Neural cell (in vitro differentiated cells): ENCODE measurements at regions not wholly inside any gene's neighbourhood (a gene's known extent, or its start where the extent isn't known, plus 50 kb on each side); places are given as distances from the start of the nearest gene placed in this dataset.
"Not testable (repeated sequence)": the region's sequence is repeated elsewhere in the genome, so short reads cannot be mapped to it uniquely, and the experiment has no call there.

Experiments used
- EZH2 ChIP-seq: fragments of 200-600, 300-800 bp; shearing (Covaris generic), sonication (generic); IDR thresholded peaks from 2 replicates; pipeline ENCODE4 v1.6.1; 2014; ENCODE audit warnings: antibody characterized with exemption, low read length, borderline replicate concordance, mild to moderate bottlenecking; ENCODE audit not compliant: insufficient read depth, poor library complexity, severe bottlenecking
- TF ChIP-seq, protein P1 (sequence below): fragments of 450-650 bp; IDR thresholded peaks from 2 replicates; pipeline ENCODE4 v1.5.1; 2014; ENCODE audit warnings: antibody characterized with exemption, mild to moderate bottlenecking, moderate library complexity; ENCODE audit not compliant: poor library complexity, severe bottlenecking

DNA sequence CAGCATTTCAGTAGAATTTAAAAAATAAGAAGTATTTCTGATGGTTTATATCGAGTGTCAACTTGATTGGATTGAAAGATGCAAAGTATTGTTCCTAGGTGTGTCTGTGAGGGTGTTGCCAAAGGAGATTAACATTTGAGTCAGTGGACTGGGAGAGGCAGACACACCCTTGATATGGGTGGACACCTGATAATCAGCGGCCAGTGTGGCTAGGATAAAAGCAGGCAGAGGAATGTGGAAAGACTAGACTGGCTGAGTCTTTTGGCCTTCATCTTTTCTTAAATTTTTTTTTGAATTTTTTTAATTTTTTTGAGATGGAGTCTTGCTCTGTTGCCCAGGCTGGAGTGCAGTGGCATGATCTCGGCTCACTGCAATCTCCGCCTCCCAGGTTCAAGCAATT lies 582.0 kb downstream of the STIM2 start:
- TF ChIP-seq, protein P1, sequence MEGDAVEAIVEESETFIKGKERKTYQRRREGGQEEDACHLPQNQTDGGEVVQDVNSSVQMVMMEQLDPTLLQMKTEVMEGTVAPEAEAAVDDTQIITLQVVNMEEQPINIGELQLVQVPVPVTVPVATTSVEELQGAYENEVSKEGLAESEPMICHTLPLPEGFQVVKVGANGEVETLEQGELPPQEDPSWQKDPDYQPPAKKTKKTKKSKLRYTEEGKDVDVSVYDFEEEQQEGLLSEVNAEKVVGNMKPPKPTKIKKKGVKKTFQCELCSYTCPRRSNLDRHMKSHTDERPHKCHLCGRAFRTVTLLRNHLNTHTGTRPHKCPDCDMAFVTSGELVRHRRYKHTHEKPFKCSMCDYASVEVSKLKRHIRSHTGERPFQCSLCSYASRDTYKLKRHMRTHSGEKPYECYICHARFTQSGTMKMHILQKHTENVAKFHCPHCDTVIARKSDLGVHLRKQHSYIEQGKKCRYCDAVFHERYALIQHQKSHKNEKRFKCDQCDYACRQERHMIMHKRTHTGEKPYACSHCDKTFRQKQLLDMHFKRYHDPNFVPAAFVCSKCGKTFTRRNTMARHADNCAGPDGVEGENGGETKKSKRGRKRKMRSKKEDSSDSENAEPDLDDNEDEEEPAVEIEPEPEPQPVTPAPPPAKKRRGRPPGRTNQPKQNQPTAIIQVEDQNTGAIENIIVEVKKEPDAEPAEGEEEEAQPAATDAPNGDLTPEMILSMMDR: not testable (repeated sequence)
- TF ChIP-seq EZH2: not testable (repeated sequence)
